HFF-Myc (cell line): ENCODE measurements at regions not wholly inside any gene's neighbourhood (a gene's known extent, or its start where the extent isn't known, plus 50 kb on each side); places are given as distances from the start of the nearest gene placed in this dataset.
A peak's percentile ranks its signal among the peaks of the same experiment; 100 is the strongest.

Source experiments
- DNase-seq: peaks from one replicate; pipeline ENCODE4 v3.0.0-alpha.2; 2011; ENCODE audit warnings: low read depth; ENCODE audit errors: extremely low read depth
- H3K4me3 ChIP-seq: replicated peaks from 2 replicates; pipeline ENCODE4 v1.5.1; 2011; ENCODE audit warnings: low read depth, mild to moderate bottlenecking, control low read depth, low read length
- CTCF ChIP-seq: IDR thresholded peaks from 2 replicates; pipeline ENCODE4 v1.5.1; 2012; ENCODE audit warnings: mild to moderate bottlenecking, low read depth, low read length, control low read depth; ENCODE audit errors: missing control alignments

GRCh38 chr1:217274927-217275654 lies 355.8 kb downstream of the GPATCH2 start:
- no peak for TF ChIP-seq CTCF
- no peak for DNase-seq
- H3K4me3 ChIP-seq = no peak overlapping the region

- no peak overlapping the region for H3K4me3 ChIP-seq
- no peak for DNase-seq
- TF ChIP-seq CTCF = no peak
These were observed 356.5 kb downstream of the GPATCH2 start for GRCh38 chr1:217274416-217274815.

DNA sequence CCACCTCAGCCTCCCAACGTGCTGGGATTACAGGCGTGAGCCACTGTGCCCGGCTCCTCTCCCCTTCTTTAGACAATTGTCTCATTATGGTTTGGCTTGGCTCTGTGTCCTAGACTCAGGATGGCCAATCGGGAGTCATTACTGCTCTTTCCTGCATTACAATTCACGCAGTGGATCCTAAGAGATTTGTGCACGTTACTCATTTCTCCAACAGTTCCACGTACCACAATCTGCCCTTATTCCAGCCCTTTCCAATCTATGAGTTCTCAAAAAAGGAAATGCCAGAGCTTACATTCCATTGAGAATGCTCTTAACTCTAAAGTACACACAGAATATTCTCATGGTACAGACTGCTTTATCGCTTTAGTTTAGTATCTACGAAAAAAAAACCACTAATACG lies 357.0 kb downstream of the GPATCH2 start:
- TF ChIP-seq CTCF = no peak
- no peak overlapping the region for H3K4me3 ChIP-seq
- DNase-seq = no peak

GRCh38 chr1:217272385-217272784 lies 358.5 kb downstream of the GPATCH2 start:
- no peak for TF ChIP-seq CTCF
- DNase-seq = peak; percentile 17

DNA sequence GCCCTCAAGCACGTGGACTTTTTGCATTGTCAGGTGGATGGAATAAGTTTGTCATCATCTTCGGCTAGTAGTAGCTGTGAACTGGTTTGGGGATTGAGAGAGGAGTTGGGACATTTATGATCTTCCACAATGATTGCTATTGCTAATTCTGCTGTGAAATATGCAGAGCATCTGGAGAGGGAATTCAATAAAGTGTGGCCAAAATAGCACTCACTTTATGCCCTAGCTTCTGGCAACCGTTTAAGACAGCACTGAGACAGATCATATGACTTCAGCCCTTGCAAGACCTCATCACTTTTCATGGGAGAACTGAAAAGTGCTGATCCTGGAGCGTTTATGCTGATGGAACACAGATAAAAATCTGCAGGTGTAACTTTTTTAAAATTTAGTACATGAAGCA lies 360.8 kb downstream of the GPATCH2 start:
- H3K4me3 ChIP-seq = no peak overlapping the region
- DNase-seq = no peak
- TF ChIP-seq CTCF = no peak

More at GRCh38 chr1:217272385-217272784, 358.5 kb downstream of the GPATCH2 start:
- no peak overlapping the region for H3K4me3 ChIP-seq

DNA sequence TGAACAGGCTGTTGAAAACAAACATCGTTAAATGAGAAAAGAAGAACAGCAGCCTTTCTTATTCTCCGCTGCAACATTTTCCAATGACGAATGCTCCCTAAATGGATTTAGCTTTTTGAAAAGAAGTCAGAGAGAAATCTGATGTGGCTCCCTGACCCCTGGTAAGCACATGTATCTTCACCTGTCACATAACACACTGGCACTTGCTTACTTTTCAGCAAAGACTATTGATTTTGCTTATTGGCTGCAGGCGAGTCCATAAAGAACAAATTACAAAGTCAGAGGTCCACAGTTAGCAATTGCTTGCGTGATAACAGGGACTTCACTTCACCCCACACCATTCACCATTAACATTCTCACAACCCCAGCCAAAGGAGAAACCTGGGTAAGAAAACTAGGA lies 362.8 kb downstream of the GPATCH2 start:
- H3K4me3 ChIP-seq = no peak overlapping the region
- no peak for DNase-seq
- TF ChIP-seq CTCF = no peak

GRCh38 chr1:217261636-217262035 lies 369.3 kb downstream of the GPATCH2 start:
- DNase-seq = no peak
- no peak overlapping the region for H3K4me3 ChIP-seq
- no peak for TF ChIP-seq CTCF
